Upper lobe of right lung (tissue), 1 donor: ENCODE measurements at regions not wholly inside any gene's neighbourhood (a gene's known extent, or its start where the extent isn't known, plus 50 kb on each side); places are given as distances from the start of the nearest gene placed in this dataset.

Source experiments
- ATAC-seq: fragments of 200-7000 bp; cut with Tn5 transposase; one replicate; pipeline ENCODE4 v1.9.1; 2020; ENCODE audit warnings: mild to moderate bottlenecking, moderate library complexity
- DNase-seq: peaks from one replicate; pipeline ENCODE4 v3.0.0-alpha.2; 2020
- H3K27ac ChIP-seq: fragments of 200-600 bp; one replicate; pipeline ENCODE4 v1.8.0; 2022
- H3K27me3 ChIP-seq: fragments of 200-600 bp; one replicate; pipeline ENCODE4 v1.8.0; 2022; ENCODE audit warnings: mild to moderate bottlenecking
- H3K36me3 ChIP-seq: fragments of 200-600 bp; one replicate; pipeline ENCODE4 v1.8.0; 2022
- H3K4me1 ChIP-seq: fragments of 200-600 bp; one replicate; pipeline ENCODE4 v1.8.0; 2022
- H3K4me3 ChIP-seq: fragments of 200-600 bp; one replicate; pipeline ENCODE4 v1.8.0; 2022; ENCODE audit warnings: mild to moderate bottlenecking
- H3K9me3 ChIP-seq: fragments of 200-600 bp; one replicate; pipeline ENCODE4 v1.8.0; 2022
- intact Hi-C: fragments of 100-400 bp; cut with DNase I; formaldehyde crosslinking; loops from one replicate; pipeline ENCODE4 v1.11.0; 2022
- TF ChIP-seq, protein P1 (sequence below): fragments of 200-600 bp; IDR thresholded peaks from one replicate; pipeline ENCODE4 v1.8.0; 2022; ENCODE audit warnings: antibody characterized with exemption
- donor health status: DM: no; HTN: yes; CAD: no; lungs with severe emphysema.

- Histone ChIP-seq H3K36me3 (no peaks in the 10 kb centered on the region), H3K4me3 (no peak overlapping the region), H3K9me3 (no peaks in the 10 kb centered on the region), H3K4me1 (no peaks in the 10 kb centered on the region), H3K27ac (no peak overlapping the region), H3K27me3 (no peaks in the 10 kb centered on the region)
- no peak for DNase-seq
- TF ChIP-seq, protein P1, sequence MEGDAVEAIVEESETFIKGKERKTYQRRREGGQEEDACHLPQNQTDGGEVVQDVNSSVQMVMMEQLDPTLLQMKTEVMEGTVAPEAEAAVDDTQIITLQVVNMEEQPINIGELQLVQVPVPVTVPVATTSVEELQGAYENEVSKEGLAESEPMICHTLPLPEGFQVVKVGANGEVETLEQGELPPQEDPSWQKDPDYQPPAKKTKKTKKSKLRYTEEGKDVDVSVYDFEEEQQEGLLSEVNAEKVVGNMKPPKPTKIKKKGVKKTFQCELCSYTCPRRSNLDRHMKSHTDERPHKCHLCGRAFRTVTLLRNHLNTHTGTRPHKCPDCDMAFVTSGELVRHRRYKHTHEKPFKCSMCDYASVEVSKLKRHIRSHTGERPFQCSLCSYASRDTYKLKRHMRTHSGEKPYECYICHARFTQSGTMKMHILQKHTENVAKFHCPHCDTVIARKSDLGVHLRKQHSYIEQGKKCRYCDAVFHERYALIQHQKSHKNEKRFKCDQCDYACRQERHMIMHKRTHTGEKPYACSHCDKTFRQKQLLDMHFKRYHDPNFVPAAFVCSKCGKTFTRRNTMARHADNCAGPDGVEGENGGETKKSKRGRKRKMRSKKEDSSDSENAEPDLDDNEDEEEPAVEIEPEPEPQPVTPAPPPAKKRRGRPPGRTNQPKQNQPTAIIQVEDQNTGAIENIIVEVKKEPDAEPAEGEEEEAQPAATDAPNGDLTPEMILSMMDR, result no peak
- intact Hi-C loops, result no loop called here
- no peak for ATAC-seq
Observed at GRCh38 chr13:74667656-74668203, 533.5 kb upstream of the KLF12 start.

GRCh38 chr13:74662905-74663304 lies 528.7 kb upstream of the KLF12 start:
- ATAC-seq, result no peak

DNA sequence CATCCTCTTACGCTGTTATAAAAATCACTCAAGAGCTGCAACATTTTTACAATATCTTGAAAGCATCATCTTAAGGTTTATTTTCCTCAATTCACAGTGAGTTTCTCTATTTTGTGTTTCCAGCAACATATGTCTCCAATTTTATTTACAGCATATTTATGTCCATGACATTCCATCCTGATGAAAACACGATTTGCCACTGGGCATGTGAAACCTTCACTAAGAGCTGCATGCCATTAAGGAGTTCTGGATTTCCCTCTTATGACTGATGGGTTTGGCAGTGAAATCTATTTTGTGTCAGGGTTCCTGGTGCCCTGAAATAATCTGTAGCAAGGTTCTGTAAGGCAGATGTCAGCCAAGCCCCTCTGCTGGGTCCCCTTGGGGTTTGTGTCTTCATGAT lies 527.6 kb upstream of the KLF12 start:
- no peak overlapping the region for H3K27ac ChIP-seq
- H3K27me3 ChIP-seq, result no peaks in the 10 kb centered on the region
- no peaks in the 10 kb centered on the region for H3K9me3 ChIP-seq
- ATAC-seq, result no peak
- no peaks in the 10 kb centered on the region for H3K36me3 ChIP-seq
- no peak overlapping the region for H3K4me3 ChIP-seq
- H3K4me1 ChIP-seq, result no peaks in the 10 kb centered on the region
- intact Hi-C loops, result no loop called here
- no peak for DNase-seq
- TF ChIP-seq, protein P1, result no peak

More at GRCh38 chr13:74662905-74663304, 528.7 kb upstream of the KLF12 start:
- Histone ChIP-seq H3K4me1 (no peaks in the 10 kb centered on the region), H3K9me3 (no peaks in the 10 kb centered on the region), H3K27me3 (no peaks in the 10 kb centered on the region), H3K4me3 (no peak overlapping the region), H3K36me3 (no peaks in the 10 kb centered on the region), H3K27ac (no peak overlapping the region)
- TF ChIP-seq, protein P1, result no peak
- intact Hi-C loops, result no loop called here
- no peak for DNase-seq

- intact Hi-C loops, result no loop called here
- no peaks in the 10 kb centered on the region for H3K36me3 ChIP-seq
- ATAC-seq, result no peak
- no peaks in the 10 kb centered on the region for H3K27me3 ChIP-seq
- H3K9me3 ChIP-seq, result no peaks in the 10 kb centered on the region
- no peaks in the 10 kb centered on the region for H3K4me1 ChIP-seq
- DNase-seq, result no peak
- TF ChIP-seq, protein P1, result no peak
- no peak overlapping the region for H3K27ac ChIP-seq
- no peak overlapping the region for H3K4me3 ChIP-seq
Observed at GRCh38 chr13:74657765-74658164, 523.6 kb upstream of the KLF12 start.

DNA sequence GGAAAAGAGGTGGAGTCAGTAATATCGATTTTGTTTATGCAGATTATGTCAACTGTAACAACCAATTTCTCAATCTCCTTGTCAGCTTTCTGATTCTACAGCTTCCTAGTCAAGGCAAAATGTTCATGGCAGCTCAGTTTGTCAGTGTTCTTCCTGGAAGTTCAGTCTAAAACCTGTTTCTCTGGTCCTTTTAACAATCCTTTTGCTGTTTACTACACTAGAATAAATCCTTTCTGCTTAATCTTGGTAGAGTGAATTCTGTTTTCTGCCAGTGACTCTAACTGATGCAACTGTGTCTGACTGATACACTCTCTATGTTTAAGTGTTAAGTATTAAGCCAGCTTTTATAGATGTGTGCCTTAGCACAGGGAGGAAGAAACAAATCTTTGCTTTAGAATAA lies 516.9 kb upstream of the KLF12 start:
- Histone ChIP-seq H3K36me3 (no peaks in the 10 kb centered on the region), H3K9me3 (no peaks in the 10 kb centered on the region), H3K27me3 (no peaks in the 10 kb centered on the region), H3K4me1 (no peaks in the 10 kb centered on the region), H3K27ac (no peak overlapping the region), H3K4me3 (no peak overlapping the region)
- intact Hi-C loops, result no loop called here
- TF ChIP-seq, protein P1, result no peak
- no peak for DNase-seq
- ATAC-seq, result no peak

GRCh38 chr13:74647991-74648390 lies 513.8 kb upstream of the KLF12 start:
- TF ChIP-seq, protein P1, result no peak
- Histone ChIP-seq H3K4me1 (no peaks in the 10 kb centered on the region), H3K27me3 (no peaks in the 10 kb centered on the region), H3K27ac (no peak overlapping the region), H3K9me3 (no peaks in the 10 kb centered on the region), H3K36me3 (no peaks in the 10 kb centered on the region), H3K4me3 (no peak overlapping the region)
- ATAC-seq (no peak), DNase-seq (no peak)
- intact Hi-C loops, result no loop called here
